ENCODE measurements at regions not wholly inside any gene's neighbourhood (a gene's known extent, or its start where the extent isn't known, plus 50 kb on each side); places are given as distances from the start of the nearest gene placed in this dataset.

- no peak overlapping the region for H2BK12ac ChIP-seq (ENCODE audit: low read depth, low read length)
- H3K4ac ChIP-seq (replicated peaks; ENCODE audit: insufficient read length, low read depth, low read length), result no peak overlapping the region
- no peak overlapping the region for H3K14ac ChIP-seq (ENCODE audit: insufficient read length)
- H3K18ac ChIP-seq (ENCODE audit: extremely low read depth, low read length), result no peak overlapping the region
- H3K56ac ChIP-seq (replicated peaks; ENCODE audit: insufficient read length, low read depth, low read length), result no peak overlapping the region
- CTCF ChIA-PET (ENCODE audit: partially characterized antibody), result interaction anchor here (0.7 to 1.2 kb wide), 2 partner anchors 30 to 246 kb away, joined by 3 read pairs; no protein-coding TSS in a partner anchor
- no peak overlapping the region for H2AFZ ChIP-seq (ENCODE audit: low read length)
- FAIRE-seq, result no peak
- no peaks in the 10 kb centered on the region; the same call in 1 of the 2 replicates for H3K23me2 ChIP-seq (ENCODE audit: low read depth, low read length)
- H4K8ac ChIP-seq (ENCODE audit: extremely low read depth, insufficient read depth, low read length), result no peak overlapping the region
- no peaks in the 10 kb centered on the region for H3K79me1 ChIP-seq (ENCODE audit: low read depth, low read length)
- no peak overlapping the region for H4K5ac ChIP-seq (ENCODE audit: insufficient read length, low read depth, low read length)
- H3K9me3 ChIP-seq (ENCODE audit: insufficient read depth in 2 of 2, low read depth in 1 of 2, low read length in 1 of 2), result no peaks in the 10 kb centered on the region
- H4K91ac ChIP-seq (replicated peaks; ENCODE audit: insufficient read length, low read length), result no peak overlapping the region
- no peaks in the 10 kb centered on the region for H4K20me1 ChIP-seq (replicated peaks in 1 of 2; ENCODE audit: control insufficient read depth in 1 of 2, insufficient read depth in 2 of 2, low read length in 2 of 2)
- no peaks in the 10 kb centered on the region for H3K79me2 ChIP-seq (ENCODE audit: control insufficient read depth in 1 of 2, insufficient read depth in 2 of 2, low read length in 2 of 2)
- no peak for DNase-seq (ENCODE audit: low read depth in 1 of 2, low spot score in 2 of 2)
- TF ChIP-seq TEAD4 (IDR thresholded peaks at IDR 0.05; ENCODE audit: low read depth, low read length), result no peak
- H3K27ac ChIP-seq (ENCODE audit: low read depth, low read length), result no peak overlapping the region
- no peak overlapping the region for H2BK120ac ChIP-seq (replicated peaks; ENCODE audit: low read depth, low read length)
- POLR2A ChIA-PET (ENCODE audit: partially characterized antibody), result interaction anchor here (1.0 kb wide), 1 partner anchor 9 kb away, joined by 3 read pairs; no protein-coding TSS in a partner anchor
- no peak overlapping the region for H2BK15ac ChIP-seq (ENCODE audit: low read length)
- no peak overlapping the region for H3K23ac ChIP-seq (ENCODE audit: insufficient read length)
- no peak overlapping the region for H2AK5ac ChIP-seq (ENCODE audit: low read depth, low read length)
- no peak overlapping the region for H2BK5ac ChIP-seq (ENCODE audit: low read depth, low read length)
- H3K4me1 ChIP-seq (replicated peaks in 1 of 4; ENCODE audit: control insufficient read depth in 3 of 4, insufficient read depth in 4 of 4, low read length in 3 of 4), result peaks cover 0 to 13% (median 6%) of the 10 kb centered on the region in 4 experiments; a peak in 4 of 7 replicates
- no peaks in the 10 kb centered on the region for H3K36me3 ChIP-seq (ENCODE audit: control insufficient read depth in 2 of 4, insufficient read depth in 4 of 4, low read length in 3 of 4)
- H3K27me3 ChIP-seq (replicated peaks in 1 of 4; ENCODE audit: control insufficient read depth in 3 of 4, extremely low read depth in 1 of 4, insufficient read depth in 3 of 4, low read length in 3 of 4), result no peaks in the 10 kb centered on the region
- no peak overlapping the region for H2BK20ac ChIP-seq (ENCODE audit: low read length)
- H3K9ac ChIP-seq (replicated peaks in 1 of 4; ENCODE audit: extremely low read depth in 1 of 4, low read depth in 3 of 4, low read length in 3 of 4), result no peak overlapping the region
- WGBS, 2 experiments (ENCODE audit: extremely low coverage in 1 of 2, insufficient coverage in 1 of 2, insufficient read length in 1 of 2, insufficient replicate concordance in 2 of 2, low coverage in 1 of 2, low lambda C conversion rate in 2 of 2, missing lambda C conversion rate in 1 of 2), result 77% methylated on average over 1 of the region's 1 CpG; no CpG with 5 or more reads in 1 of the 2 experiments
- H3K4me3 ChIP-seq (ENCODE audit: extremely low read depth in 1 of 4, insufficient read depth in 2 of 4, low read depth in 3 of 4, low read length in 4 of 4), result no peak overlapping the region
- no peak overlapping the region for H3K4me2 ChIP-seq (ENCODE audit: insufficient read depth in 1 of 2, low read depth in 2 of 2, low read length in 2 of 2)
Measured at GRCh38 chr6:47129129-47129528, 87.0 kb upstream of the ADGRF1 start.
